HepG2 (cell line): ENCODE measurements at regions not wholly inside any gene's neighbourhood (a gene's known extent, or its start where the extent isn't known, plus 50 kb on each side); places are given as distances from the start of the nearest gene placed in this dataset.

Source experiments
- ATAC-seq: fragments of 200-7000 bp; cut with Tn5 transposase; 3 replicates; pipeline ENCODE4 v1.9.1; 2020; ENCODE audit warnings: mild to moderate bottlenecking, moderate library complexity
- BruUV-seq: library from RNA; stranded (reverse); fragments of 400-500 nt; replicated peaks from 2 replicates; lab custom pipeline; 2021; lab: Mats Ljungman, UMichigan
- CTCF ChIA-PET: fragments of 300-600 bp; formaldehyde crosslinking; extraction: SDS; loops from one replicate; lab custom pipeline; 2021; ENCODE audit warnings: low total read pairs, inconsistent platforms, low intra/inter-chr PET ratio; lab: Yijun Ruan, JAX
- POLR2A ChIA-PET: fragments of 350-600 bp; sonication (Branson Sonifier 250); formaldehyde crosslinking; loops from one replicate; lab custom pipeline; 2020; ENCODE audit warnings: antibody characterized with exemption, inconsistent platforms; lab: Yijun Ruan, JAX
- DNase-seq: peaks from one replicate; pipeline ENCODE4 v3.0.0-alpha.2; 2015; ENCODE audit warnings: low spot score
- FAIRE-seq: peaks from 3 replicates; lab custom pipeline; 2011; peaks lifted over from hg19 to GRCh38; lab: Jason Lieb, UNC
- H2AFZ ChIP-seq: one replicate; pipeline ENCODE4 v1.6.1; 2011; ENCODE audit warnings: low read length, inconsistent platforms
- H3K27ac ChIP-seq: fragments of 300-600 bp; 3 replicates; pipeline ENCODE4 v1.8.0; 2011; ENCODE audit warnings: mixed run types, mild to moderate bottlenecking, mixed read lengths, low read length, inconsistent platforms; ENCODE audit not compliant: insufficient read depth; ENCODE audit errors: extremely low read length
- H3K27me3 ChIP-seq, 2 experiments: fragments of 200-600 bp in 1 of 2; 2 replicates in 1 of 2; 3 replicates in 1 of 2; pipeline versions ENCODE4 v1.6.0 to v1.8.0; 2011; ENCODE audit warnings: low read length in 2 of 2, mild to moderate bottlenecking in 2 of 2, moderate library complexity in 2 of 2, inconsistent platforms in 1 of 2; ENCODE audit not compliant: insufficient read depth in 2 of 2, control insufficient read depth in 1 of 2
- H3K36me3 ChIP-seq, 2 experiments: fragments of 200-600 bp in 1 of 2; replicated peaks in 1 of 2; 2 replicates in 1 of 2; 3 replicates in 1 of 2; pipeline versions ENCODE4 v1.5.1 to v1.8.0; 2011; ENCODE audit warnings: low read length in 2 of 2, inconsistent platforms in 1 of 2; ENCODE audit not compliant: insufficient read depth in 2 of 2, control insufficient read depth in 1 of 2
- H3K4me1 ChIP-seq: 2 replicates; pipeline ENCODE4 v1.5.1; 2012; ENCODE audit warnings: low read length, inconsistent platforms; ENCODE audit not compliant: insufficient read depth
- H3K4me2 ChIP-seq: 2 replicates; pipeline ENCODE4 v1.6.0; 2011; ENCODE audit warnings: low read depth, low read length, inconsistent platforms
- H3K4me3 ChIP-seq, 3 experiments: fragments of 200-600 bp in 1 of 3; sonication (generic), shearing (Covaris generic) in 1 of 3; replicated peaks in 1 of 3; 2 replicates each; pipeline ENCODE4 v1.5.1; 2011 to 2016; ENCODE audit warnings: low read length in 3 of 3, inconsistent platforms in 2 of 3, low read depth in 2 of 3, mild to moderate bottlenecking in 2 of 3, control low read depth in 1 of 3, mixed read lengths in 1 of 3; ENCODE audit not compliant: insufficient read depth in 1 of 3
- H3K79me2 ChIP-seq: one replicate; pipeline ENCODE4 v1.6.1; 2011; ENCODE audit warnings: low read length, inconsistent platforms; ENCODE audit not compliant: insufficient read depth
- H3K9ac ChIP-seq: 2 replicates; pipeline ENCODE4 v1.6.0; 2011; ENCODE audit warnings: mild to moderate bottlenecking, low read depth, low read length, inconsistent platforms; ENCODE audit not compliant: insufficient read depth
- H3K9me3 ChIP-seq: 2 replicates; pipeline ENCODE4 v1.5.1; 2012; ENCODE audit warnings: mild to moderate bottlenecking, low read length
- H4K20me1 ChIP-seq: 2 replicates; pipeline ENCODE4 v1.6.0; 2011; ENCODE audit warnings: inconsistent platforms, mild to moderate bottlenecking, low read length, moderate library complexity; ENCODE audit not compliant: insufficient read depth
- DMAP1 ChIP-seq: IDR thresholded peaks from 2 replicates; pipeline ENCODE4 v1.6.1; 2016
- E2F2 ChIP-seq: sonication (generic); formaldehyde crosslinking; IDR thresholded peaks from 2 replicates; pipeline ENCODE4 v1.4.0; 2020; ENCODE audit warnings: missing genetic modification reagents, borderline replicate concordance
- FLYWCH1 ChIP-seq: sonication (generic); formaldehyde crosslinking; IDR thresholded peaks from 2 replicates; pipeline ENCODE4 v1.8.1; 2023; ENCODE audit warnings: mild to moderate bottlenecking, missing genetic modification reagents
- HES4 ChIP-seq: sonication (generic); formaldehyde crosslinking; IDR thresholded peaks from 2 replicates; pipeline ENCODE4 v1.9.0; 2021; ENCODE audit warnings: mild to moderate bottlenecking, missing genetic modification reagents, borderline replicate concordance
- PHF8 ChIP-seq: sonication (generic); formaldehyde crosslinking; IDR thresholded peaks from 2 replicates; pipeline ENCODE4 v1.5.0; 2020; ENCODE audit warnings: missing genetic modification reagents
- PITX1 ChIP-seq: sonication (generic); formaldehyde crosslinking; IDR thresholded peaks from 2 replicates; pipeline ENCODE4 v1.5.1; 2020; ENCODE audit warnings: mild to moderate bottlenecking, missing genetic modification reagents
- PLSCR1 ChIP-seq: sonication (generic); formaldehyde crosslinking; IDR thresholded peaks from 2 replicates; pipeline ENCODE4 v1.5.0; 2020; ENCODE audit warnings: missing genetic modification reagents, mild to moderate bottlenecking, borderline replicate concordance
- REXO4 ChIP-seq: sonication (generic); formaldehyde crosslinking; IDR thresholded peaks from 2 replicates; pipeline ENCODE4 v1.8.0; 2022; ENCODE audit warnings: missing genetic modification reagents, mild to moderate bottlenecking, borderline replicate concordance
- SIX4 ChIP-seq: sonication (generic); formaldehyde crosslinking; IDR thresholded peaks from 2 replicates; pipeline ENCODE4 v1.4.0; 2020; ENCODE audit warnings: missing genetic modification reagents
- TBL1XR1 ChIP-seq: fragments of 150-350 bp; IDR thresholded peaks from 2 replicates; pipeline ENCODE4 v1.6.1; 2014; ENCODE audit warnings: borderline replicate concordance, low read length; ENCODE audit not compliant: partially characterized antibody
- TFDP2 ChIP-seq: sonication (generic); formaldehyde crosslinking; IDR thresholded peaks from 2 replicates; pipeline ENCODE4 v1.4.0; 2020; ENCODE audit warnings: missing genetic modification reagents
- ZBTB20 ChIP-seq: sonication (generic); formaldehyde crosslinking; IDR thresholded peaks from 2 replicates; pipeline ENCODE4 v1.8.1; 2023; ENCODE audit warnings: missing genetic modification reagents, low read depth, mild to moderate bottlenecking, borderline replicate concordance
- ZMAT5 ChIP-seq: sonication (generic); formaldehyde crosslinking; IDR thresholded peaks from 2 replicates; pipeline ENCODE4 v1.5.0; 2020; ENCODE audit warnings: mild to moderate bottlenecking, low read depth, missing genetic modification reagents, borderline replicate concordance
- ZNF878 ChIP-seq: sonication (generic); formaldehyde crosslinking; IDR thresholded peaks from 2 replicates; pipeline ENCODE4 v1.8.1; 2023; ENCODE audit warnings: mild to moderate bottlenecking, missing genetic modification reagents, moderate library complexity
- WGBS: methylation state at CpG from one replicate; pipeline ENCODE4 v1.1.6; 2017; ENCODE audit warnings: low lambda C conversion rate; 5-methylcytosine and 5-hydroxymethylcytosine counted together
- in situ Hi-C: cut with HindIII; loops from 2 replicates; pipeline ENCODE4 v1.10.0; 2017; ENCODE audit warnings: low pct_unique_long_range_greater_than_20kb; ENCODE audit not compliant: extremely low pct_ligation_motif_present
- intact Hi-C: fragments of 100-400 bp; cut with micrococcal nuclease; formaldehyde crosslinking; loops from one replicate; pipeline ENCODE4 v1.10.0; 2022; ENCODE audit not compliant: unreplicated experiment

GRCh38 chr2:184268900-184269477 is 329.3 kb upstream of the ZNF804A start:
- H2AFZ ChIP-seq = no peak overlapping the region
- intact Hi-C loops = no loop called here
- BruUV-seq = no TSS peak

More at GRCh38 chr2:184268900-184269477, 329.3 kb upstream of the ZNF804A start:
- Histone ChIP-seq H3K9ac (no peak overlapping the region), H4K20me1 (no peaks in the 10 kb centered on the region; the same call in 1 of the 2 replicates), H3K27ac (no peak overlapping the region), H3K27me3 (no peaks in the 10 kb centered on the region), H3K9me3 (no peaks in the 10 kb centered on the region), H3K36me3 (no peaks in the 10 kb centered on the region), H3K4me2 (no peak overlapping the region), H3K4me3 (no peak overlapping the region), H3K79me2 (no peaks in the 10 kb centered on the region), H3K4me1 (no peaks in the 10 kb centered on the region)
- ChIA-PET CTCF (no interaction called here), POLR2A (no interaction called here)
- DNase-seq (no peak), FAIRE-seq (no peak), ATAC-seq (no peak)
- TF ChIP-seq PITX1 (CRISPR knock-in tag) (no peak), TFDP2 (CRISPR knock-in tag) (no peak), FLYWCH1 (no peak), ZBTB20 (CRISPR knock-in tag) (no peak), PHF8 (CRISPR knock-in tag) (no peak), REXO4 (no peak), PLSCR1 (no peak), HES4 (CRISPR knock-in tag) (no peak), ZMAT5 (CRISPR knock-in tag) (no peak), E2F2 (no peak), TBL1XR1 (no peak), SIX4 (CRISPR knock-in tag) (no peak), ZNF878 (CRISPR knock-in tag) (no peak), DMAP1 (CRISPR knock-in tag) (no peak)
- in situ Hi-C loops = no loop called here
- 2% methylated on average over 5 of the region's 5 CpGs for WGBS
